Naive thymus-derived CD8-positive, alpha-beta T cell (primary cell): ENCODE measurements at regions not wholly inside any gene's neighbourhood (a gene's known extent, or its start where the extent isn't known, plus 50 kb on each side); places are given as distances from the start of the nearest gene placed in this dataset.
"Not testable (repeated sequence)": the region's sequence is repeated elsewhere in the genome, so short reads cannot be mapped to it uniquely, and the experiment has no call there.

Source experiments
- ATAC-seq, 2 donors: fragments of 150-1000 bp; cut with Tn5 transposase in 1 of 2; sonication (Bioruptor Pico), chemical (Tn5 transposase) in 1 of 2; 1 replicate in 1 of 2; 2 replicates in 1 of 2; pipeline ENCODE4 v1.10.0; 2021; ENCODE audit warnings: mild to moderate bottlenecking in 2 of 2, moderate library complexity in 2 of 2
- POLR2A ChIA-PET: fragments of 350-600 bp; sonication (Branson Sonifier 250); formaldehyde crosslinking; loops from one replicate; lab custom pipeline; 2021; ENCODE audit warnings: antibody characterized with exemption; lab: Charles Lee
- DNase-seq, 10 donors: peaks; one replicate each; pipeline versions ENCODE4 v3.0.0 to v3.0.0-alpha.2; 2020 to 2022
- H3K27ac Mint-ChIP-seq, 10 donors: one replicate each; pipeline ENCODE4 v1.8.0; 2020 to 2022; ENCODE audit warnings: mild to moderate bottlenecking in 10 of 10, mixed read lengths in 10 of 10, moderate library complexity in 4 of 10, inconsistent platforms in 1 of 10
- H3K27me3 Mint-ChIP-seq, 5 donors: one replicate each; pipeline ENCODE4 v1.8.0; 2021 to 2022; ENCODE audit warnings: mixed read lengths in 5 of 5
- H3K36me3 Mint-ChIP-seq, 3 donors: one replicate each; pipeline ENCODE4 v1.8.0; 2020 to 2022; ENCODE audit warnings: mixed read lengths in 3 of 3, mild to moderate bottlenecking in 2 of 3, inconsistent platforms in 1 of 3
- H3K4me1 Mint-ChIP-seq, 4 donors: one replicate each; pipeline ENCODE4 v1.8.0; 2021 to 2022; ENCODE audit warnings: mixed read lengths in 4 of 4
- H3K4me3 Mint-ChIP-seq, 10 donors: one replicate each; pipeline ENCODE4 v1.8.0; 2020 to 2022; ENCODE audit warnings: mild to moderate bottlenecking in 10 of 10, mixed read lengths in 10 of 10, moderate library complexity in 6 of 10, inconsistent platforms in 1 of 10
- H3K9me3 Mint-ChIP-seq, 9 donors: one replicate each; pipeline ENCODE4 v1.8.0; 2020 to 2022; ENCODE audit warnings: mixed read lengths in 9 of 9, mild to moderate bottlenecking in 3 of 9, inconsistent platforms in 1 of 9, moderate library complexity in 1 of 9

DNA sequence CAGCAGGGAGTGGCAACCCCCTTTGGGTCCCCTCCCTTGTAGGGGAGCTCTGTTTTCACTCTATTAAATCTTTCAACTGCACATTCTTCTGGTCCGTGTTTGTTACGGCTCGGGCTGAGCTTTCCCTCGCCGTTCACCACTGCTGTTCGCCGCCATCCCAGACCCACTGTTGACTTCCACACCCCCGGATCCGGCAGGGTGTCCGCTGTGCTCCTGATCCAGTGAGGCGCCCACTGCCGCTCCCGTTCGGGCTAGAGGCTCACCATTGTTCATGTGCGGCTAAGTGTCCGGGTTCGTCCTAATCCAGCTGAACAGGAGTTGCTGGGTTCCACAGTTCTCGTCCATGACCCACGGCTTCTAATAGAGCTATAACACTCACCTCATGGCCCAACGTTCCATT, 408.1 kb downstream of the KCNJ2 start:
- no peaks in the 10 kb centered on the region for H3K4me1 Mint-ChIP-seq
- POLR2A ChIA-PET, result no interaction called here
- no peaks in the 10 kb centered on the region for H3K36me3 Mint-ChIP-seq
- no peak overlapping the region for H3K4me3 Mint-ChIP-seq
- H3K27me3 Mint-ChIP-seq, result peaks cover 0 to 13% (median 1%) of the 10 kb centered on the region in 5 donors
- H3K27ac Mint-ChIP-seq, result no peak overlapping the region
- ATAC-seq (no peak), DNase-seq (no peak)
- peaks cover 0 to 4% (median 0%) of the 10 kb centered on the region in 9 donors for H3K9me3 Mint-ChIP-seq

DNA sequence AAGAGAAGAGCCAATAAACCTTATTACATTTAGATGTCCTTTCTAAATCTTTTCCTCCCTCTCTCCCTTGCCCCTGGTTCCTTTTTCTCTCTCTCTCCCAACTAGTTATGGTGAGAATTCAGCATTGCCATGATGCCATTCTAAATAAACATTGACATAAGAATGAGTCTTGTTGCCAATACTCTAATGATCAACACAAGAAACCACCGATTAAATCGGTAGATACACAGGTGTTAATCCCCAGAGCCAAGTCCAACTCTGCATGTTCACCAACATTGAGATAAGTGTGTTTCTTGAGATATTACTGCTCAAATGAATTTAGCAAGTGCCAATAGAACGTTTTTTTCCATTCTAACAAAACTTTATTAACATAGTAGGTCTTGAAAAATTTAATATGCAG, 412.1 kb downstream of the KCNJ2 start:
- ATAC-seq (no peak), DNase-seq (no peak)
- POLR2A ChIA-PET, result no interaction called here
- H3K36me3 Mint-ChIP-seq, result no peaks in the 10 kb centered on the region
- H3K4me1 Mint-ChIP-seq, result peaks cover 0 to 2% (median 0%) of the 10 kb centered on the region in 4 donors
- peaks cover 0 to 13% (median 0%) of the 10 kb centered on the region in 5 donors for H3K27me3 Mint-ChIP-seq
- H3K9me3 Mint-ChIP-seq, result peaks cover 0 to 12% (median 0%) of the 10 kb centered on the region in 9 donors
- H3K4me3 Mint-ChIP-seq, result no peak overlapping the region
- no peak overlapping the region for H3K27ac Mint-ChIP-seq

DNA sequence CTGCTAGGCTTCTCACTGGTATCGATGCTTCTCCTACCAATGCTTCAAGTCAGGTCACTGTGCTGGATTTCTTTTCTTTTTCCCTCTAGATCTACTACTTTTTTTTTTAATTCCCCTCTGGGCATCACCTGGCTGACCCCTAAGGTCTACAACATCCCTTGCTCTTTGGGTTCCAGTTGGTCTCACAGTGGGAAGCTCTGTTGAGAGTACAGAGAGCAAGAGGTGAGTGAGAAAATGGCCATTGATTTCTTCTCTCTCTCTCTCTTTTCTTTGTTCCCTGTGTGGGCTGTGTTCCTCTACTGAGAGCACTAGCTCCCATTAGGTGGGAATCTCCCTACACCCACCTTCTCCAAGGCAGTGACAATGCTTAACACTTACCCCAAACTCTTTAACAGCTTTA, 413.4 kb downstream of the KCNJ2 start:
- peaks cover 0 to 2% (median 0%) of the 10 kb centered on the region in 4 donors for H3K4me1 Mint-ChIP-seq

DNA sequence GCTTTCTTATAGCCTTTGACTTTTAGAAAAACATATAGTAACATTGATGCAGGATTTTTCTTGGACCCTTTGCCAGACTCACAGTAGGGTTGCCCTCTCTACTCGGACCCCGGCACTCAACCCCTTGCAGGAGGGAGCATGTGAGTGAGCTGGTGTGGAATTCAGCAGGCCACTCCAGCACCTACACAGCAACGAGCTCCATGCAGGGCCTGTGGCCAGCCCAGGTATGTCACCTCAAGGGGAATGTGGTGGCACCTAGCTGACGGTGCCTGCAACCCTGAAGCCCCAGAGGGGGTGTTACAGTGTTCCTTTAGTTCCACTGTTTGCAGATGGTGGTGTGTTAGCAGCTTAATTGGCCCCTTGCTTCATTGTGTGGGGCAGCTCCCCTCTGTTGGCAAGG, 414.9 kb downstream of the KCNJ2 start:
- Mint-ChIP-seq H3K27me3 (peaks cover 0 to 13% (median 0%) of the 10 kb centered on the region in 5 donors), H3K4me3 (no peak overlapping the region), H3K36me3 (no peaks in the 10 kb centered on the region), H3K4me1 (peaks cover 0 to 2% (median 0%) of the 10 kb centered on the region in 4 donors), H3K9me3 (peaks cover 0 to 11% (median 0%) of the 10 kb centered on the region in 9 donors), H3K27ac (no peak overlapping the region)
- POLR2A ChIA-PET, result no interaction called here
- no peak for ATAC-seq
- DNase-seq, result no peak

More for the DNA sequence above, 413.4 kb downstream of the KCNJ2 start:
- ATAC-seq, result no peak
- no peak overlapping the region for H3K4me3 Mint-ChIP-seq
- no peak for DNase-seq
- H3K36me3 Mint-ChIP-seq, result no peaks in the 10 kb centered on the region
- POLR2A ChIA-PET, result no interaction called here
- no peak overlapping the region for H3K27ac Mint-ChIP-seq
- peaks cover 0 to 12% (median 0%) of the 10 kb centered on the region in 9 donors for H3K9me3 Mint-ChIP-seq
- H3K27me3 Mint-ChIP-seq, result peaks cover 0 to 13% (median 0%) of the 10 kb centered on the region in 5 donors

DNA sequence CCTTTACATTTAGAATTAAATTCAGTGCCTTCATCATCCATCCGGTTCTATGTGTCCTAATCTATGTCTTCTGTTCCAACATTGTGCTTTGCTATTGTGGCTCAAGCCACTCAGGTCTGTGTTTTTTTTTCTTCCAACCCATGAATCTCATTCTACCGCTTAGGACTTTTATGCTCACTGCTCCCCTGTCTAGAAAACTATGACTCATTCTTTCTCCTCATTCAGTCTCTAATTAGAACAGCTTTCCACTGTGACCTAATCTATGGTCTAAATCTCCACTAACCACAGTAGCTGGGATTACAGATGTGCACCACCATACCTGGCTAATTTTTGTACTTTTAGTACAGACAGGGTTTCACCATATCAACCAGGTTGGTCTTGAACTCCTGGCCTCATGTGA, 418.7 kb downstream of the KCNJ2 start:
- Mint-ChIP-seq H3K27ac (no peak overlapping the region), H3K4me3 (no peak overlapping the region), H3K36me3 (no peaks in the 10 kb centered on the region), H3K27me3 (peaks cover 0 to 4% (median 0%) of the 10 kb centered on the region in 5 donors), H3K9me3 (peaks cover 0 to 10% (median 0%) of the 10 kb centered on the region in 9 donors), H3K4me1 (peaks cover 0 to 2% (median 0%) of the 10 kb centered on the region in 4 donors)
- POLR2A ChIA-PET, result no interaction called here
- DNase-seq (no peak), ATAC-seq (no peak)

DNA sequence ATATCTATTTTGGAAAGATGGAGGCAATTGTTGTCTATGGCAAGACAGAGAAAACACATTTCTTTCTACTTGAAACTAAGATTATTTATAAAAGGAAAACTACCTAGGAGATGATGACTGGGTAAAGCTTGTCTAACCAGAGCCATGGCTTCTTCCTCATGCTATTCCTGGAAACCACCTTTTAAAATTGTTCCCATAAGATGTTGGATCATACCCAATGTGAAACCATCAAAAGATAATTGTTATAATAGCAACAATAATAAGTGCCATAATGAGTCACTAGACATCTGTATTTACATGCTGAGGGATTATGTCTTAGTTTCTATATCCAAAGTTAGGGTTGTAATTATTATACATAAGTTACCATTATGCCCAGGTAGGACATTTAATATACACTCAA, 428.4 kb downstream of the KCNJ2 start:
- no peaks in the 10 kb centered on the region for H3K4me1 Mint-ChIP-seq
- no peaks in the 10 kb centered on the region for H3K36me3 Mint-ChIP-seq
- H3K27ac Mint-ChIP-seq, result no peak overlapping the region
- H3K4me3 Mint-ChIP-seq, result no peak overlapping the region
- no peak for DNase-seq
- POLR2A ChIA-PET, result no interaction called here
- peaks cover 0 to 2% (median 0%) of the 10 kb centered on the region in 5 donors for H3K27me3 Mint-ChIP-seq
- ATAC-seq, result no peak
- H3K9me3 Mint-ChIP-seq, result no peaks in the 10 kb centered on the region

DNA sequence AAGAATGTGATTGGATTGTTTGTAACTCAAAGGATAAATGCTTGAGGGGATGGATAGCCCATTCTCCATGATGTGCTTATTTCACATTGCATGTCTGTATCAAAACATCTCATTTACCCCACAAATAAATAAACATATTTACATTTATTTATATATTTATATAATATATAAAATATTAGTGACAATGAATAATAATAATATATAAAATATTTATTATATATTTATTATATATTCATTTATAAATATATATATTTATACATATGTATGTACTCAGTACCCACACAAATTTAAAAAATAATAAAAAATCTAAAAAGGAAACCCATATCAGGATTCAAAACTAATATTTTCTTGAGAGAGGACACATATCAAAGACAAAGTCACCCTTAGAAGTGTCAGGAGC, 429.9 kb downstream of the KCNJ2 start:
- no peak overlapping the region for H3K4me3 Mint-ChIP-seq
- DNase-seq, result no peak
- no peak for ATAC-seq
- no peak overlapping the region for H3K27ac Mint-ChIP-seq
- no peaks in the 10 kb centered on the region for H3K9me3 Mint-ChIP-seq
- peaks cover 0 to 2% (median 0%) of the 10 kb centered on the region in 5 donors for H3K27me3 Mint-ChIP-seq
- H3K4me1 Mint-ChIP-seq, result no peaks in the 10 kb centered on the region
- POLR2A ChIA-PET, result no interaction called here
- no peaks in the 10 kb centered on the region for H3K36me3 Mint-ChIP-seq

DNA sequence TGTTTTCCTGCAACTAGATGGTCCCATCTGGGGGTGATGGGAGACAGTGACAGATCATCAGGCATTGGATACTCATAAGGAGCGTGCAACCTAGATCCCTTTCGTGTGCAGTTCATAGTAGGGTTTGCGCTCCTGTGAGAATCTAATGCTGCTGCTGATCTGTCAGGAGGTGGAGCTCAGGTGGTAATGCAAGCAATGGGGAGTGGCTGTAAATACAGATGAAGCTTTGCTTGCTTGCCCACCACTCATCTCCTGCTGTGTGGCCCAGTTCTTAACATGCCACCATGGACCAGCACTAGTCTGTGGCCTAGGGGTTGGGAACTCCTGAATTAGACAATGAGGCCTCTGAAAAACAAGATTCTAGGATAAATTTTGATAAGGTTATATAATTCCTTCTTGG, 430.6 kb downstream of the KCNJ2 start:
- H3K4me3 Mint-ChIP-seq, H3K27ac Mint-ChIP-seq, H3K27me3 Mint-ChIP-seq, H3K36me3 Mint-ChIP-seq, ATAC-seq, H3K9me3 Mint-ChIP-seq, POLR2A ChIA-PET, DNase-seq, H3K4me1 Mint-ChIP-seq: not testable (repeated sequence)

DNA sequence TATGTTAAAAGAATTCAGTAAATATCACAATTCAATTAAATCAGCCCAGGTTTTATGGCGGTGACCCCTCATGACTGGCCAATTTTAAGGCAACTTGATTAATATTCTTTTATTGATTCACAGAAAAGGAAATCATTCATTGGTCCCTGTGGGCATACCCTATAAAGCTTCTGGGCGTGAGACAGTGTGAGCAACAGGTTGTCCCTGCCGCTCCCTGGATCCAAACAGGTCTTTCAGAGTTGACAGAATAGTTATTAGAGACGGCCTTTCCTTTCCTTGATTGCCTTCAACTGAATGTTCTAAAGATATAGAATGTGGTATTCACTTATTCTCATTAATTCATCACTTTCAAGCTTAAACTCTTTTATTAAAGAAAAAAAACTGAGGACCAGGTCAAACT, 433.9 kb downstream of the KCNJ2 start:
- POLR2A ChIA-PET, result no interaction called here
- no peak for ATAC-seq
- no peaks in the 10 kb centered on the region for H3K36me3 Mint-ChIP-seq

DNA sequence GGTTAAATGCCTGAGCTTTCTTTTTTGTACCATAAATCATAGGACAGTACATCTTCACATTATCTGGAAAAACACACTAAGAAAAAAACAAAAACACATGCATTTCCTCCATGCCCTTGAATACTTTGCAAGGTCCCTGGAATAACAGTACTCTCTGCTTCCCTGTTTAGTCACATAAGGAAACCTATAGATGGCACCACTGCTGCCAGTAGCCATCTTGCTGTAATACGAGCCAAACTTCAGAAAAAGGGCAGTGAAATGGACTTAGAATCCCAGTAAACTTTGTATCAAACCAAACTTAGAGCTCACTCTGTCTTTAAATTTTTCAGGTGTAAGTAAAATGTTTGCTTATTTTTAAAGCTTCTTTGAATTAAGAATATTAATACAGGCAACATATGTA, 435.5 kb downstream of the KCNJ2 start:
- Mint-ChIP-seq H3K27me3 (peaks cover 0 to 8% (median 0%) of the 10 kb centered on the region in 5 donors), H3K36me3 (no peaks in the 10 kb centered on the region), H3K27ac (no peak overlapping the region), H3K9me3 (no peaks in the 10 kb centered on the region), H3K4me1 (no peaks in the 10 kb centered on the region), H3K4me3 (no peak overlapping the region)
- ATAC-seq (no peak), DNase-seq (no peak)
- POLR2A ChIA-PET, result no interaction called here

More for the DNA sequence above, 433.9 kb downstream of the KCNJ2 start:
- DNase-seq, result no peak
- Mint-ChIP-seq H3K4me1 (no peaks in the 10 kb centered on the region), H3K27ac (no peak overlapping the region), H3K4me3 (no peak overlapping the region), H3K9me3 (no peaks in the 10 kb centered on the region), H3K27me3 (peaks cover 0 to 8% (median 1%) of the 10 kb centered on the region in 5 donors)

DNA sequence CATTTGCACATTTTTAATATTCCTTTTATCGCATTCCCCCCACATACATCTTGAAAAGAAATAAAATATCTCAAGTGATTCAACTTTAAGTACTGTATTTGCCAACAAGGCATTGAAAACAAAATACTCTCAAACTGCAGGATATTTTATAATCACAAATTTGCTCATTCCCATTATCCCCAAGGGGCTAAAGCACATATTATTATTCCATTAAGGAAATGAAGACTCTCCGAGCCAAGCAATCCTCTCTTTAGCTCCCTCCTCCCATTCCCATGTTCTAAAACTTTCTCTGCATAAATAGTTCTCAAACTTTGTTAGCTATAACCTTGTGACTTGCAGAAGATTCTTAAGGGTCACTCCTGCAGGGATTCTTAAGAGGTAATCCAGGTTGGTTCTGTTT, 436.8 kb downstream of the KCNJ2 start:
- no peak for DNase-seq
- H3K4me3 Mint-ChIP-seq, result no peak overlapping the region
- H3K36me3 Mint-ChIP-seq, result no peaks in the 10 kb centered on the region
- peaks cover 0 to 8% (median 0%) of the 10 kb centered on the region in 5 donors for H3K27me3 Mint-ChIP-seq
- H3K9me3 Mint-ChIP-seq, result no peaks in the 10 kb centered on the region
- POLR2A ChIA-PET, result no interaction called here
- H3K4me1 Mint-ChIP-seq, result no peaks in the 10 kb centered on the region
- ATAC-seq, result no peak
- no peak overlapping the region for H3K27ac Mint-ChIP-seq

DNA sequence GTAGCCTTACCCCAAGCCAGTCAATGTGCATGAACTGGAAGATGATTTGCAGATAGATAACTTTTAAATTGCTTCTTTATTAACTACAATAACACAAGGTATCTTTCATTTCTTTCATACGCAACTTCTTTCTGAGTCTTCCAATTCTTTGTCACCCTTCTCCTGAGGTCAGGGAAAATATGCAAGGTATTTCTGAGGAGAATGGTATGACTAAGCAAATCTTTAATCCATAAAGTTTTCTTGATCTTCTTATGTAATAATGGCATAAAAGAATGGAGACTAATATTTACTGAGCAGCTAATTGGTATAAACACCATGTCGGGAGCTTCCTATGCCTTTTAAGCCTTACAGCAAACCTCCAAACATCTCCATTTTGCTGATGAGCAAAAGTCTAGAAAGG, 438.9 kb downstream of the KCNJ2 start:
- H3K27me3 Mint-ChIP-seq, result peaks cover 0 to 8% (median 0%) of the 10 kb centered on the region in 5 donors
- H3K36me3 Mint-ChIP-seq, result no peaks in the 10 kb centered on the region
- no peak overlapping the region for H3K27ac Mint-ChIP-seq
- no peak overlapping the region for H3K4me3 Mint-ChIP-seq
- POLR2A ChIA-PET, result no interaction called here
- no peak for DNase-seq
- H3K9me3 Mint-ChIP-seq, result no peaks in the 10 kb centered on the region
- no peaks in the 10 kb centered on the region for H3K4me1 Mint-ChIP-seq
- no peak for ATAC-seq

DNA sequence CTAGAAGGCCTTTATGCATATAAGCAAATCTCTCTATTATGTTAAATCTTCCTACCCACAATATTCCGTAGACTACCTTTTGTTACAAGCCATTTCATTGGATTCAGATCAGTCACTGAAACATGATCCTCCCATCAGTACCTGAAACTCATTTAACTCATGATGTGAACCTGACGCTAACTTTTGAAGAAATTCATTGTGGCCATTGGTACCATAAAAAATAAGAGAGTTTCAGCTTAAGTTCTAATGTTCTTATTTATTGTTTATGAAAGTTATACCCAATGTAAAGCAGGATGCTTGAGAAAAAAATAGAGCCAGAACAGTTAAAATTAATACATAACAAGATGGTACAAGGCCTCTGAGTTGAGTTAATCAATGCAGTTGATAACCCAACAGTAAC, 439.6 kb downstream of the KCNJ2 start:
- no peak for ATAC-seq
- no peaks in the 10 kb centered on the region for H3K9me3 Mint-ChIP-seq
- no peaks in the 10 kb centered on the region for H3K36me3 Mint-ChIP-seq
- peaks cover 0 to 8% (median 0%) of the 10 kb centered on the region in 5 donors for H3K27me3 Mint-ChIP-seq
- no peak overlapping the region for H3K4me3 Mint-ChIP-seq
- H3K27ac Mint-ChIP-seq, result no peak overlapping the region
- DNase-seq, result no peak
- no peaks in the 10 kb centered on the region for H3K4me1 Mint-ChIP-seq
- POLR2A ChIA-PET, result no interaction called here

DNA sequence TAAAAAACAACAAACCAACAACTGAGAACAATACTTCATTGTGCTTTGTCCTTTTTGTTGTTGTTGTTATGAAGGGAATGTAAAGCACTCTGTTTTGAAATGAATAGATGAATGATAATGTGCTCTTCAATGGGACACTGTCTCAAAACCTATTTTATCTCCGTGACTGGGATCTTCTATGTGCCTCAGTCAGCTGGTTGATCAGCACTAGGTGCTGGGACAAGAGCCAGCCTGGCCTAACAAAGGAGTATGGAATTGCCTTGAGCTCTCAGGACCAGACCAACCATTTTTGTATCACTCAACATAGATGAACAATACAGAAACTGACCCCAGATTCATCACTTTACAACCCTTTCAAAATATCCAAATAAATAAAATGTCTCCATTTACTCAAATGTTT, 440.2 kb downstream of the KCNJ2 start:
- Mint-ChIP-seq H3K9me3 (no peaks in the 10 kb centered on the region), H3K36me3 (no peaks in the 10 kb centered on the region), H3K4me3 (no peak overlapping the region), H3K27ac (no peak overlapping the region), H3K4me1 (no peaks in the 10 kb centered on the region), H3K27me3 (peaks cover 0 to 7% (median 0%) of the 10 kb centered on the region in 5 donors)
- POLR2A ChIA-PET, result no interaction called here
- DNase-seq, result no peak
- no peak for ATAC-seq
